ENCODE measurements at regions not wholly inside any gene's neighbourhood (a gene's known extent, or its start where the extent isn't known, plus 50 kb on each side); places are given as distances from the start of the nearest gene placed in this dataset.

GRCh38 chr9:89781838-89782540 is 177.2 kb downstream of the GADD45G start:
- no peak for TF ChIP-seq CREB1 (IDR thresholded peaks at IDR 0.05; ENCODE audit: low read depth)
- TF ChIP-seq FOXM1 (IDR thresholded peaks at IDR 0.05; ENCODE audit: borderline replicate concordance, low read depth), result no peak
- no peak for TF ChIP-seq RAD21 (IDR thresholded peaks at IDR 0.05; ENCODE audit: low read depth)
- TF ChIP-seq TAF1 (IDR thresholded peaks at IDR 0.05; ENCODE audit: low read depth), result no peak
- TF ChIP-seq EP300 (IDR thresholded peaks at IDR 0.05; ENCODE audit: borderline replicate concordance), result no peak
- TF ChIP-seq CEBPB (IDR thresholded peaks at IDR 0.05), result no peak
- TF ChIP-seq TEAD4 (IDR thresholded peaks at IDR 0.05), result no peak
- TF ChIP-seq ZBTB7A (IDR thresholded peaks at IDR 0.05; ENCODE audit: low read depth), result no peak
- TF ChIP-seq TCF12 (IDR thresholded peaks at IDR 0.05; ENCODE audit: low read depth), result no peak
- TF ChIP-seq MAX (IDR thresholded peaks at IDR 0.05), result no peak
